NCI-H526 treated with DMSO at 0.1 percent for 48 hours (cell line): ENCODE measurements at regions not wholly inside any gene's neighbourhood (a gene's known extent, or its start where the extent isn't known, plus 50 kb on each side); places are given as distances from the start of the nearest gene placed in this dataset.
"Not testable (repeated sequence)": the region's sequence is repeated elsewhere in the genome, so short reads cannot be mapped to it uniquely, and the experiment has no call there.

Experiments
- DNase-seq: peaks from one replicate; lab custom pipeline; 2025; lab: John Stamatoyannopoulos, UW

DNA sequence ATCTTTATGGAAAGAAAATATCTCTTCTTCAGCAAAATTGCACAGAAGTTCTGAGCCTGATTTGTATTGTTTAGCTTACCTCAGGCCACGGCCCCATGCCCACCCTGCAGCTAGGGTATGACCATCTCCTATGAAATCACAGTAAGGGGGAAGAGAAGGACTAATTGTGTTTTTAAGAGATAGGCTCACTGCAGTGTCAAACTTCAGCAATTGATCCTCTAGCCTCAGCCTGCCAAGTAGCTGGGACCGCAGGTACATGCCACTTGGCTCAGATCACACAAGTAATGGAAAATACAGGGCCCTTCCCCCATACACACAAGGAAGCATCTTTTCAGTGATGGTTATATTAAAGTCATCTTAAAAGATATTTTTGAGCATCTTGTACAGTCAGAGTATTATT lies 60.0 kb downstream of the DMAC1 start:
- no peak for DNase-seq

GRCh38 chr9:7735311-7735710 lies 64.3 kb downstream of the DMAC1 start:
- DNase-seq: no peak

DNA sequence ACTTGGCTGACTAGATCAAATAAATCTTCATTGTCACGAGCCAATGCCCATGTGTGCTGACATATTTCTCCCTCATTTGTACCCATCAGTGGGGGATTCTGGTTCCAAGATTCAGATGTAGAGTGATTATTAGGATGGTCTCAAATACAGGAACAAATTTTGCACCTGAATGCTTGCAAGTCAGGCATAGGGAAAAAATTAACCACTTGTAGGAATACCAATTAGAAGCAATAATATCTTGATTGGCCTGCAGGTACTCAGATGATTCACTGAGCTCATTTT lies 69.5 kb downstream of the DMAC1 start:
- DNase-seq: no peak

- DNase-seq: peak; percentile 79
Measured at GRCh38 chr9:7729371-7730163, 70.0 kb downstream of the DMAC1 start.

GRCh38 chr9:7721291-7721690 lies 78.3 kb downstream of the DMAC1 start:
- no peak for DNase-seq

DNA sequence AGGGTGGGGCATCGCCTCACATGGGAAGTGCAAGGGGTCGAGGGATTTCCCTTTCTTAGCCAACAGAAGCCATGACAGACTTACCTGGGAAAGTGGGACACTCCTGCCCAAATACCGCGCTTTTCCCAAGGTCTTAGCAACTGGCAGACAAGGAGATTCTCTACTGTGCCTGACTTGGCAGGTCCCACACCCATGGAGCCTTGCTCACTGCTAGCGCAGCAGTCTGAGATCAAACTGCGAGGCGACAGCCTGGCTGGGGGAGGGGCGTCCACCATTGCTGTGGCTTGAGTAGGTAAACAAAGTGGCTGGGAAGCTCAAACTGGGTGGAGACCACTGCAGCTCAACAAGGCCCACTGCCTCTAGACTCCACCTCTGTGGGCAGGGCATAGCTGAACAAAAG lies 86.5 kb downstream of the DMAC1 start:
- DNase-seq: not testable (repeated sequence)

GRCh38 chr9:7710686-7711085 lies 88.9 kb downstream of the DMAC1 start:
- no peak for DNase-seq

DNA sequence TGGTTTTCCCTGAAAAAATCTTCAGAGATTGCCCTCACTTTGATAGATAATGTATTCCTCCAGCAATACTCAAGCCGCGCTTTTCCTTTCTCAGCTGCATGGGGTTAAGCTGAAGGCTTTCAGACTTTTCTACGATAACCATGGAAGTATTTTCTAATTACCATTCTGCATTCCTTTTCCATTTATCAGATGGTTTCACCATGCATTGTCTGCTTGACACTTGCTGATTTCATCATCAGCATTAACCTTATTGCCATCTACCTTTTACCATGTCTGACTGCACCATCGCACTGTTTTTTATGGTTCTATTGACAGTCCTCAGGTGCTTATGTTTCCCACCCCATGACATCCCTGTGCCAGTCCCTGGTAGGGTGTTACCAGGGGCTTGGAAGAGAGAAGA lies 91.6 kb downstream of the DMAC1 start:
- DNase-seq: no peak

- DNase-seq: no peak
Measured at GRCh38 chr9:7704543-7704942, 95.0 kb downstream of the DMAC1 start.

DNA sequence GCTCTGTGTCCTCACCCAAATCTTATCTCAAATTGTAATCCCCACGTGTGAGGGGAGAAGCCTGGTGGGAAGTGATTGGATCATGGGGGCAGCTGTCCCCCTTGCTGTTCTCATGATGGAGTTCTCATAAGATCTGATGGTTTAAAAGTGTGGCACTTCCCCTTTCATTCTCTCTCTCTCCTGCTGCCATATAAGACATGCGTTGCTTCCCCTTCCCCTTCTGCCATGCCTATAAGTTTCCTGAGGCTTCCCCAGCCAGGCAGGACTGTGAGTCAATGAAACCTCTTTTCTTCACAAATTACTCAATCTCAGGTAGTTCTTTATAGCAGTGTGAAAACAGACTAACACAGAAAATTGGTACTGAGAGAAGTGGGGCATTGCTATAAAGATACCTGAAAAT lies 107.7 kb downstream of the DMAC1 start:
- no peak for DNase-seq

GRCh38 chr9:7690014-7690413 lies 109.6 kb downstream of the DMAC1 start:
- DNase-seq: no peak

DNA sequence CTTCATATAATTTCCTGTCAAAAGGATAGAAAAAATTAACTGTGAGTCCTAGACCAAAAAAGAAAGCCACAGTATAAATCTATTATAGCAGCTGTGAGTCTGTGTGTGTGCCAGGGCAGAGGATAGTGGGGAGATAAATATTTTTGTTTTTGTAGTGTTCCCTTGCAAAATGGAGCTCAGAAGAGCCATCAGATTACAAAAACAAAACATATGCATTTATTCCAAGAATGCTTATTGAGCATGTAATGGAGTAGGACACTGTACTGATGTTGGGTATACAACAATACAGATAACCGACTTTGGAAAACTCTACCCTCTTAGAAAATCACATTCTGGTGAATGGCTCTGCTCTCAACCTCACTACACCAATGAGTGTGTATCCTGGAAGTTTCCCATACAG lies 111.0 kb downstream of the DMAC1 start:
- DNase-seq: no peak

DNA sequence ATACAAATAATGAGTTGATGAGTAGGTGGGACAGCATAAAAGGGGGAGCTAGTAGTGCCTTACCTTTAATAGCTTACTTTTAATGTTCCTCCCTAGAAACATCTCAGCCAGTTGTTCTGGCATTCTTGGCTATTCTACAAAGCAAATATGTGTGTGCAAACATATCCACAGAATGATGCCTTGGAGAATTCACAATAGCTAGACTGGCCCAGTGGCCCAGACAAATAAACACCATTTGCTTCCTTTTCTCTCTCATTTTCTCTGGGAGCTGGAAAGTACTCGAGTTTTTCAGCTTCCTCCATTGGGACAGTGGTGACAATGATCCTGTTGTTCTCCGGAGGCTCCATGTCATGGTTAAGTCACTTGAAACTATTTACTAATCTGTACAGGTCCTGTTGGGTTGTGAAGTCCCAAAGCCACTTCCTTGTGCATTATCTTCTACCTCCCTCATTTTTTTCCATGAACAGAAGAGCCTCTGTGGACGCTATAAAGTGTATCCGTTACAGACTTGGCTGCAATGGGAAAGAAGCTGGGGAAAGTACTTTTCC lies 122.9 kb downstream of the DMAC1 start:
- DNase-seq: no peak

- no peak for DNase-seq
Measured at GRCh38 chr9:7671847-7672246, 127.7 kb downstream of the DMAC1 start.

GRCh38 chr9:7668541-7668940 lies 131.0 kb downstream of the DMAC1 start:
- DNase-seq: no peak

DNA sequence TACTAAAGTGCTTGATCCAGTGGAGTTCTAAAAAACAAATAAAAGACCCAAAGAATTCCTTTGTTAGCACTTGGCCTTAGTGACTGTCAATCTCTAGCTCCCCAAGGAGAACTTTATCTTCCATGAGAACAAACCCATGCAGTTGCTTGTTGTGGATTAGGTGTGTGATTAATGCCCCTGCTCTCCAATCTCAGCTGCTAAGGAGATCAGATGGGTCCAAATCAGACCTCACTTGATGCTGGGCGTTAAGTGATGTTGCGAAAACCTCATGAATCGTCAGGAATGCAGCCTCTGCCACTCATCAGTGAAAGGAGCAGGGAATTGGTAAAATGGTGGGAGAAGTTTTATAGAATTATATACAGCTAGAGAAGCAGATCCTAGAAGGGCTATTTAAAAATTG lies 133.7 kb downstream of the DMAC1 start:
- no peak for DNase-seq

- no peak for DNase-seq
Measured at GRCh38 chr9:7659766-7660165, 139.8 kb downstream of the DMAC1 start.

- no peak for DNase-seq
Measured at GRCh38 chr9:7656636-7657035, 142.9 kb downstream of the DMAC1 start.

DNA sequence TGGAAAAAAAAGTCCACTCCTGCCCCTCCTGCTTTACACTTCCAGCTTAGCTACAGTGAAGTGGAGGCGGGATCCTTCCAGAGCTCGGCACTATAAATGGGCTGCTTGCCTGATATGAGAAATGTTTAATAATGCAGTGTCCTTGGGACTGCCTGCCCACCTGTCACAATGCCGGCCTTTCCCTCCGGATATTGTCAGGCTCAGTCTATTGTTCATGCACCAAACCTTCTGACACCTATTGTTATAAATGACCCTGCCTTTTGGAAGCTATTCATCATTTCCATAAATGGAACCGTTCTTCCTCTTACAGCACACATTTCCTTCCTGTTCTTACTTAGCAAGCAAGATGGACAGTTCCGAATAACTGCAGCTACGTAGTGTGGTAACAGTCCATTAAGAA lies 146.3 kb downstream of the DMAC1 start:
- DNase-seq: no peak

DNA sequence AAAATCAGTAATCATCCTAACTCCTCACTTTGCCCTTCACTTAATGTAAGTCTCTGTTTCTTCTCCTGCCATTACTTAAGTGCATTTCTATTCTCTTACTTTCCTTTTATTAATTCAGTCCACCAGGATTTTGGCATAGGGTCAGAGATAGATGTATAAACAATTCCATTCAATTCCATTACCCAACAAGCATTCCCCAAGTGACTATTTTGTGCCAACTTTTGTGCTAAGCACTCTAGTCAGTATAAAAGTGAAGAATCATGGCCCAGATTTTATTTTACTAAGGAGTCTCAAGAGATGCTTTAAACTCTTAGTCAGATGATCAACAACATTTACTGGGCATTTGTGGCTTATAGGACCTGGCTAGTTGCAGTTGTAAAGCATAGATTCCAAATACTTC lies 159.3 kb downstream of the DMAC1 start:
- no peak for DNase-seq

DNA sequence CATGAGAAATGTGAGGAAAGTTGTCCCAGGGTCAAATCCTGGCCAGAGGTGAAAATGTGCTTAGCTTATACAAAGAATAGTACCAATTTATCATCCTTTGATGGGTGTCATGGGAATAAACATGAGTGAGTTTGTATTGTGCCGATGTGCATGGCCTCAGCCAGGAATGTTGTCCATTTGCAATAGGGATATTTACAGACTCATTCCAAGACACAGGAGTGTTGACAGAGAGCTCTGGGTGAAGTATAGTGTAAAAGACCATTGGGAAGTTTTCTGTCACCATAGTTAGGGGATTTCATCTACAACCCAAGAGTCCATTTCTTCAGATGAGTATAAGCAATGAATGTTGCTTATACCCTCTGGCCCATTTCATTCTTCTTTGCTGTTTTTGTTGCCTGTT lies 160.1 kb downstream of the DMAC1 start:
- DNase-seq: no peak

GRCh38 chr9:7636838-7637467 lies 162.6 kb downstream of the DMAC1 start:
- DNase-seq: no peak

- DNase-seq: no peak
Measured at GRCh38 chr9:7636309-7636708, 163.3 kb downstream of the DMAC1 start.

- DNase-seq: not testable (repeated sequence)
Measured at GRCh38 chr9:7626571-7627029, 173.0 kb downstream of the DMAC1 start.
